MCF 10A (cell line): ENCODE measurements at regions not wholly inside any gene's neighbourhood (a gene's known extent, or its start where the extent isn't known, plus 50 kb on each side); places are given as distances from the start of the nearest gene placed in this dataset.
"Not testable (repeated sequence)": the region's sequence is repeated elsewhere in the genome, so short reads cannot be mapped to it uniquely, and the experiment has no call there.

Experiments
- BruUV-seq: library from RNA; stranded (reverse); fragments of 400-500 nt; replicated peaks from 2 replicates; lab custom pipeline; 2021; lab: Mats Ljungman, UMichigan
- CTCF ChIA-PET: fragments of 300-600 bp; sonication (Branson Sonifier 250); formaldehyde crosslinking; extraction: SDS; loops from one replicate; lab custom pipeline; 2021; ENCODE audit warnings: antibody characterized with exemption, inconsistent platforms; lab: Yijun Ruan, JAX
- POLR2A ChIA-PET: fragments of 300-600, 350-650 bp; sonication (Branson Sonifier 250); formaldehyde crosslinking; extraction: SDS; loops from one replicate; lab custom pipeline; 2020; ENCODE audit warnings: antibody characterized with exemption, inconsistent platforms; lab: Yijun Ruan, JAX
- DNase-seq: peaks from one replicate; pipeline ENCODE4 v3.0.0-alpha.2; 2018; ENCODE audit not compliant: unreplicated experiment
- H3K27ac Mint-ChIP-seq: one replicate; pipeline ENCODE4 v1.8.0; 2022; ENCODE audit warnings: mild to moderate bottlenecking, low read depth, mixed read lengths; ENCODE audit not compliant: unreplicated experiment
- H3K27me3 Mint-ChIP-seq: one replicate; pipeline ENCODE4 v1.8.0; 2022; ENCODE audit warnings: mixed read lengths; ENCODE audit not compliant: insufficient read depth, unreplicated experiment
- H3K36me3 Mint-ChIP-seq: one replicate; pipeline ENCODE4 v1.8.0; 2022; ENCODE audit warnings: mild to moderate bottlenecking, moderate library complexity, mixed read lengths; ENCODE audit not compliant: insufficient read depth, unreplicated experiment
- H3K4me1 Mint-ChIP-seq: one replicate; pipeline ENCODE4 v1.8.0; 2022; ENCODE audit warnings: mixed read lengths; ENCODE audit not compliant: insufficient read depth, unreplicated experiment
- H3K4me3 Mint-ChIP-seq: one replicate; pipeline ENCODE4 v1.8.0; 2022; ENCODE audit warnings: mild to moderate bottlenecking, moderate library complexity, mixed read lengths; ENCODE audit not compliant: unreplicated experiment
- H3K9me3 Mint-ChIP-seq: one replicate; pipeline ENCODE4 v1.8.0; 2022; ENCODE audit warnings: mixed read lengths; ENCODE audit not compliant: unreplicated experiment
- CTCF ChIP-seq: fragments of 200-600 bp; IDR thresholded peaks from one replicate; pipeline ENCODE4 v1.8.0; 2022; ENCODE audit warnings: antibody characterized with exemption, mild to moderate bottlenecking; ENCODE audit not compliant: unreplicated experiment
- intact Hi-C: fragments of 100-400 bp; cut with micrococcal nuclease; formaldehyde crosslinking; loops from 2 replicates; pipeline ENCODE4 v1.14.1; 2022

- Mint-ChIP-seq H3K4me3 (no peak overlapping the region), H3K27ac (no peak overlapping the region), H3K4me1 (no peaks in the 10 kb centered on the region), H3K27me3 (peaks cover 96% of the 10 kb centered on the region), H3K36me3 (no peaks in the 10 kb centered on the region), H3K9me3 (no peaks in the 10 kb centered on the region)
- BruUV-seq: no TSS peak
- TF ChIP-seq CTCF: no peak
- intact Hi-C loops: no loop called here
- ChIA-PET POLR2A (no interaction called here), CTCF (interaction anchor here (0.5 kb wide), 1 partner anchor 32 kb away, joined by 3 read pairs; no protein-coding TSS in a partner anchor)
- no peak for DNase-seq
These were observed 114.7 kb upstream of the IGLL5 start for GRCh38 chr22:22772883-22773282.

DNA sequence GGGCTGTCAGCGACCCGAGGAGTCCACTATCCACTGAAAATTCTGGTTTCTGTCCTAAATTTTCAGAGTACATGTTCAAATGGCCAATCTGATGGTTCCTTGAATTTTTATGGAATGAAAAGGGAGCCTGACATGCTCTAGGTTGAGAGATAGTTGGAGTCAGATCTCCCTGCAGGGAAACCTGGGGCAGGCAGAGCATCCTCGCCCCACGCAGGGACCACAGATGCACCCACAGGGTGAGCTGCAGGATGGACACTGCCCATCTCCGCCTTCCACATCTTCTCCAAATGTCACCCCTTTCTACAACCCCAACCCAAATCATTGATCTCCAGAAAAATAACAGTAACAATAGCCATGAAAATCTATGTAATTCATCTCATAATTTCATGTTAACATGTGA is 114.2 kb upstream of the IGLL5 start:
- no peaks in the 10 kb centered on the region for H3K9me3 Mint-ChIP-seq
- no TSS peak for BruUV-seq
- CTCF ChIA-PET: interaction anchor here (0.5 kb wide), 1 partner anchor 33 kb away, joined by 3 read pairs; no protein-coding TSS in a partner anchor

GRCh38 chr22:22773979-22774604 is 113.5 kb upstream of the IGLL5 start:
- ChIA-PET CTCF (no interaction called here), POLR2A (no interaction called here)
- Mint-ChIP-seq H3K27me3 (peaks cover 86% of the 10 kb centered on the region), H3K4me3 (no peak overlapping the region), H3K27ac (no peak overlapping the region), H3K36me3 (no peaks in the 10 kb centered on the region), H3K9me3 (no peaks in the 10 kb centered on the region), H3K4me1 (no peaks in the 10 kb centered on the region)
- BruUV-seq: no TSS peak
- no peak for DNase-seq
- intact Hi-C loops: no loop called here
- no peak for TF ChIP-seq CTCF

More for the DNA sequence above, 114.2 kb upstream of the IGLL5 start:
- Mint-ChIP-seq H3K27ac (no peak overlapping the region), H3K4me1 (no peaks in the 10 kb centered on the region), H3K27me3 (peaks cover 92% of the 10 kb centered on the region), H3K4me3 (no peak overlapping the region), H3K36me3 (no peaks in the 10 kb centered on the region)
- TF ChIP-seq CTCF: no peak
- POLR2A ChIA-PET: no interaction called here
- intact Hi-C loops: no loop called here
- DNase-seq: no peak

GRCh38 chr22:22774762-22775161 is 112.9 kb upstream of the IGLL5 start:
- CTCF ChIA-PET: interaction anchor here (0.7 to 1.6 kb wide), 2 partner anchors 26 to 28 kb away, joined by 4 read pairs; no protein-coding TSS in a partner anchor
- intact Hi-C loops, H3K4me3 Mint-ChIP-seq: not testable (repeated sequence)

More at GRCh38 chr22:22774762-22775161, 112.9 kb upstream of the IGLL5 start:
- H3K27me3 Mint-ChIP-seq: peaks cover 86% of the 10 kb centered on the region
- POLR2A ChIA-PET, H3K4me1 Mint-ChIP-seq, BruUV-seq, H3K36me3 Mint-ChIP-seq, H3K9me3 Mint-ChIP-seq, H3K27ac Mint-ChIP-seq, DNase-seq: not testable (repeated sequence)
